ENCODE measurements at regions not wholly inside any gene's neighbourhood (a gene's known extent, or its start where the extent isn't known, plus 50 kb on each side); places are given as distances from the start of the nearest gene placed in this dataset.

- TF ChIP-seq POLR2A (IDR thresholded peaks at IDR 0.05) (no peak), CTCF (IDR thresholded peaks at IDR 0.05) (no peak)
- no peak for DNase-seq (ENCODE audit: low spot score in 2 of 2)
- WGBS, 2 donors = 85 to 89% methylated on average over 1 of the region's 1 CpG
- no peak overlapping the region for H3K4me3 ChIP-seq (ENCODE audit: low read depth, poor library complexity, severe bottlenecking)
- intact Hi-C loops (cut with DNase I; ENCODE audit: low total_unique reads) = loop anchor here (5.0 kb wide), 1 partner anchor 41 kb away; no protein-coding TSS in a partner anchor
These were observed 337.4 kb upstream of the SFRP2 start for GRCh38 chr4:154126276-154126675.

- no peak overlapping the region for H3K4me3 ChIP-seq (ENCODE audit: low read depth, poor library complexity, severe bottlenecking)
- TF ChIP-seq CTCF (IDR thresholded peaks at IDR 0.05) = no peak
- TF ChIP-seq POLR2A (IDR thresholded peaks at IDR 0.05) = no peak
- 77 to 88% methylated on average over 3 of the region's 3 CpGs for WGBS, 2 donors
- DNase-seq (ENCODE audit: low spot score in 2 of 2) = no peak
- intact Hi-C loops (cut with DNase I; ENCODE audit: low total_unique reads) = loop anchor here (5.0 kb wide), 1 partner anchor 42 kb away; no protein-coding TSS in a partner anchor
These were observed 336.5 kb upstream of the SFRP2 start for GRCh38 chr4:154125340-154125739.

GRCh38 chr4:154124539-154125255 lies 335.8 kb upstream of the SFRP2 start:
- no peak overlapping the region for H3K4me3 ChIP-seq (ENCODE audit: low read depth, poor library complexity, severe bottlenecking)
- no peak for DNase-seq (ENCODE audit: low spot score in 2 of 2)
- intact Hi-C loops (cut with DNase I; ENCODE audit: low total_unique reads) = loop anchor here (5.0 kb wide), 1 partner anchor 43 kb away; no protein-coding TSS in a partner anchor

GRCh38 chr4:154123897-154124296 lies 335.0 kb upstream of the SFRP2 start:
- H3K4me3 ChIP-seq (ENCODE audit: low read depth, poor library complexity, severe bottlenecking) = no peak overlapping the region
- TF ChIP-seq POLR2A (IDR thresholded peaks at IDR 0.05) (no peak), CTCF (IDR thresholded peaks at IDR 0.05) (no peak)
- WGBS, 2 donors = 76 to 80% methylated on average over 3 of the region's 3 CpGs
- no peak for DNase-seq (ENCODE audit: low spot score in 2 of 2)
- intact Hi-C loops (cut with DNase I; ENCODE audit: low total_unique reads) = no loop called here

More at GRCh38 chr4:154124539-154125255, 335.8 kb upstream of the SFRP2 start:
- 68 to 69% methylated on average over 4 of the region's 4 CpGs for WGBS, 2 donors
- TF ChIP-seq POLR2A (IDR thresholded peaks at IDR 0.05) (no peak), CTCF (IDR thresholded peaks at IDR 0.05) (no peak)

- no peak for DNase-seq (ENCODE audit: low spot score in 2 of 2)
- intact Hi-C loops (cut with DNase I; ENCODE audit: low total_unique reads) = no loop called here
- WGBS, 2 donors = 73 to 81% methylated on average over 4 of the region's 4 CpGs
- no peak for TF ChIP-seq CTCF (IDR thresholded peaks at IDR 0.05)
- no peak for TF ChIP-seq POLR2A (IDR thresholded peaks at IDR 0.05)
- no peak overlapping the region for H3K4me3 ChIP-seq (ENCODE audit: low read depth, poor library complexity, severe bottlenecking)
These were observed 331.9 kb upstream of the SFRP2 start for GRCh38 chr4:154120690-154121345.

Measured in lower leg skin (tissue), 4 donors.